ENCODE measurements at regions not wholly inside any gene's neighbourhood (a gene's known extent, or its start where the extent isn't known, plus 50 kb on each side); places are given as distances from the start of the nearest gene placed in this dataset.
"Not testable (repeated sequence)": the region's sequence is repeated elsewhere in the genome, so short reads cannot be mapped to it uniquely, and the experiment has no call there.

GRCh38 chr3:59401924-59402323, 352.1 kb upstream of the CFAP20DC start:
- no peak for DNase-seq

- DNase-seq: no peak
Observed at GRCh38 chr3:59392116-59392515, 342.3 kb upstream of the CFAP20DC start.

GRCh38 chr3:59391131-59391530, 341.3 kb upstream of the CFAP20DC start:
- no peak for DNase-seq

- DNase-seq: no peak
Observed at GRCh38 chr3:59388555-59389270, 338.9 kb upstream of the CFAP20DC start.

- DNase-seq: no peak
Observed at GRCh38 chr3:59386165-59386564, 336.3 kb upstream of the CFAP20DC start.

GRCh38 chr3:59385547-59385946, 335.7 kb upstream of the CFAP20DC start:
- DNase-seq: no peak

- DNase-seq: no peak
Observed at GRCh38 chr3:59381282-59381681, 331.5 kb upstream of the CFAP20DC start.

- DNase-seq: no peak
Observed at GRCh38 chr3:59380146-59380545, 330.3 kb upstream of the CFAP20DC start.

GRCh38 chr3:59374818-59375211, 325.0 kb upstream of the CFAP20DC start:
- DNase-seq: no peak

- no peak for DNase-seq
Observed at GRCh38 chr3:59374091-59374817, 324.4 kb upstream of the CFAP20DC start.

- no peak for DNase-seq
Observed at GRCh38 chr3:59372346-59372745, 322.5 kb upstream of the CFAP20DC start.

- DNase-seq: no peak
Observed at GRCh38 chr3:59368900-59369675, 319.3 kb upstream of the CFAP20DC start.

- DNase-seq: no peak
Observed at GRCh38 chr3:59367150-59367549, 317.3 kb upstream of the CFAP20DC start.

- DNase-seq: no peak
Observed at GRCh38 chr3:59366218-59366617, 316.4 kb upstream of the CFAP20DC start.

- DNase-seq: no peak
Observed at GRCh38 chr3:59364496-59364895, 314.7 kb upstream of the CFAP20DC start.

GRCh38 chr3:59360312-59360711, 310.5 kb upstream of the CFAP20DC start:
- DNase-seq: not testable (repeated sequence)

GRCh38 chr3:59341459-59341858, 291.6 kb upstream of the CFAP20DC start:
- DNase-seq: no peak

- no peak for DNase-seq
Observed at GRCh38 chr3:59339818-59340217, 290.0 kb upstream of the CFAP20DC start.

- no peak for DNase-seq
Observed at GRCh38 chr3:59338934-59339333, 289.1 kb upstream of the CFAP20DC start.

GRCh38 chr3:59335338-59335737, 285.5 kb upstream of the CFAP20DC start:
- no peak for DNase-seq

GRCh38 chr3:59334585-59334984, 284.8 kb upstream of the CFAP20DC start:
- DNase-seq: no peak

GRCh38 chr3:59327376-59327808, 277.6 kb upstream of the CFAP20DC start:
- DNase-seq: no peak

GRCh38 chr3:59326246-59327024, 276.6 kb upstream of the CFAP20DC start:
- no peak for DNase-seq

Measured in GDM1 (cell line).